OCI-LY3 (cell line): ENCODE measurements at regions not wholly inside any gene's neighbourhood (a gene's known extent, or its start where the extent isn't known, plus 50 kb on each side); places are given as distances from the start of the nearest gene placed in this dataset.
"Not testable (repeated sequence)": the region's sequence is repeated elsewhere in the genome, so short reads cannot be mapped to it uniquely, and the experiment has no call there.

Experiments used
- H2AFZ ChIP-seq: fragments of 200-600, 300-600 bp; shearing (Covaris generic); 2 replicates; pipeline ENCODE4 v1.6.0; 2014; ENCODE audit warnings: antibody characterized with exemption, low read depth, low read length
- H3K27ac ChIP-seq: fragments of 200-600, 300-600 bp; sonication (generic); 2 replicates; pipeline ENCODE4 v1.5.1; 2014; ENCODE audit warnings: mild to moderate bottlenecking, low read length, moderate library complexity, mixed read lengths
- H3K27me3 ChIP-seq: fragments of 200-600, 300-600 bp; sonication (generic); 2 replicates; pipeline ENCODE4 v1.6.1; 2014; ENCODE audit warnings: low read depth, low read length, mixed read lengths
- H3K36me3 ChIP-seq: fragments of 200-600, 300-600 bp; sonication (generic); replicated peaks from 2 replicates; pipeline ENCODE3; 2014; ENCODE audit warnings: low read depth, low read length, mixed read lengths
- H3K4me1 ChIP-seq: fragments of 300-600, 200-600 bp; sonication (generic); 2 replicates; pipeline ENCODE4 v1.6.1; 2014; ENCODE audit warnings: low read length, mixed read lengths
- H3K4me2 ChIP-seq: fragments of 200-600, 300-600 bp; sonication (generic); 2 replicates; pipeline ENCODE4 v1.6.1; 2014; ENCODE audit warnings: low read length, mixed read lengths
- H3K4me3 ChIP-seq: fragments of 300-600, 200-600 bp; sonication (generic); 2 replicates; pipeline ENCODE4 v1.5.1; 2014; ENCODE audit warnings: antibody characterized with exemption, mild to moderate bottlenecking, low read length, moderate library complexity
- H3K79me2 ChIP-seq: fragments of 300-600, 200-600 bp; shearing (Covaris generic); 2 replicates; pipeline ENCODE4 v1.6.1; 2014; ENCODE audit warnings: mild to moderate bottlenecking, low read length, mixed read lengths
- H3K9ac ChIP-seq: fragments of 300-600, 200-600 bp; shearing (Covaris generic); 2 replicates; pipeline ENCODE4 v1.6.0; 2014; ENCODE audit warnings: mild to moderate bottlenecking, low read length, moderate library complexity
- H3K9me3 ChIP-seq: fragments of 200-600, 300-600 bp; shearing (Covaris generic); 2 replicates; pipeline ENCODE4 v1.6.1; 2014; ENCODE audit warnings: low read length, mixed read lengths; ENCODE audit not compliant: insufficient read depth
- H4K20me1 ChIP-seq: fragments of 200-600, 300-600 bp; sonication (generic); 2 replicates; pipeline ENCODE4 v1.6.1; 2016; ENCODE audit warnings: low read length, mixed read lengths; ENCODE audit not compliant: insufficient read depth
- CTCF ChIP-seq: fragments of 200-600, 300-600 bp; sonication (generic); IDR thresholded peaks from 2 replicates; pipeline ENCODE4 v1.5.1; 2014; ENCODE audit warnings: antibody characterized with exemption, low read length, low read depth
- EZH2phosphoT487 ChIP-seq: fragments of 200-600 bp; shearing (Covaris generic); IDR thresholded peaks from 2 replicates; pipeline ENCODE4 v1.6.1; 2018; ENCODE audit warnings: antibody characterized with exemption, mixed run types, low read depth

DNA sequence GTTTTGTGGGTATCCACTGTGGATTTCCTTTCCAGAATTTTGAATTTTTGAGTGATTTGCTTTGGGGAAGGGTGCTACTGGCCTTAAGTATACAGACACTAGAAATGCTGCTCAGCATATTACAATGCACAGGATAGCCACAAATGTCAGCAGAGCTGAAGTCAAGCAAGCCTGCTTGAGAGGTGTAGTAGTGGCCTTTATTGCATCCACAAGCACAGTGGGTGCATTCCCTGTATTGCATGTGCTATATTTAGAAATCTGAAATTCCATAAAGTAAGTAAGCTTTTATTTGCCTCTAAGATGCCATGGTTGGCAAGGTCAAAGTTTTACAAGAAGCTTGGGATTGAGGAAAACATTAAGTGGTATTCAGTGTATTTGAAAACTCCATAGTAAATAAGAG is 79.5 kb upstream of the ZNF91 start:
- H4K20me1 ChIP-seq = no peaks in the 10 kb centered on the region
- H3K4me1 ChIP-seq = no peaks in the 10 kb centered on the region
- no peaks in the 10 kb centered on the region for H3K27me3 ChIP-seq
- no peaks in the 10 kb centered on the region for H3K36me3 ChIP-seq
- no peak overlapping the region for H3K4me3 ChIP-seq
- no peak overlapping the region for H3K9ac ChIP-seq
- H3K79me2 ChIP-seq = no peaks in the 10 kb centered on the region
- peaks cover 2% of the 10 kb centered on the region; the same call in 1 of the 2 replicates for H3K9me3 ChIP-seq
- H2AFZ ChIP-seq = no peak overlapping the region
- no peak for TF ChIP-seq EZH2phosphoT487
- no peak for TF ChIP-seq CTCF
- no peak overlapping the region for H3K4me2 ChIP-seq
- H3K27ac ChIP-seq = no peak overlapping the region

- H3K4me2 ChIP-seq = no peak overlapping the region
- H3K4me3 ChIP-seq = no peak overlapping the region
- H3K9me3 ChIP-seq = peaks cover 2% of the 10 kb centered on the region; the same call in 1 of the 2 replicates
- H3K36me3 ChIP-seq = no peaks in the 10 kb centered on the region
- no peaks in the 10 kb centered on the region for H3K79me2 ChIP-seq
- H2AFZ ChIP-seq = no peak overlapping the region
- H3K27me3 ChIP-seq = no peaks in the 10 kb centered on the region
- no peak overlapping the region for H3K27ac ChIP-seq
- no peak for TF ChIP-seq EZH2phosphoT487
- no peak for TF ChIP-seq CTCF
- H3K9ac ChIP-seq = no peak overlapping the region
- H4K20me1 ChIP-seq = no peaks in the 10 kb centered on the region
- no peaks in the 10 kb centered on the region for H3K4me1 ChIP-seq
These were observed 78.9 kb upstream of the ZNF91 start for GRCh38 chr19:23474172-23474571.

DNA sequence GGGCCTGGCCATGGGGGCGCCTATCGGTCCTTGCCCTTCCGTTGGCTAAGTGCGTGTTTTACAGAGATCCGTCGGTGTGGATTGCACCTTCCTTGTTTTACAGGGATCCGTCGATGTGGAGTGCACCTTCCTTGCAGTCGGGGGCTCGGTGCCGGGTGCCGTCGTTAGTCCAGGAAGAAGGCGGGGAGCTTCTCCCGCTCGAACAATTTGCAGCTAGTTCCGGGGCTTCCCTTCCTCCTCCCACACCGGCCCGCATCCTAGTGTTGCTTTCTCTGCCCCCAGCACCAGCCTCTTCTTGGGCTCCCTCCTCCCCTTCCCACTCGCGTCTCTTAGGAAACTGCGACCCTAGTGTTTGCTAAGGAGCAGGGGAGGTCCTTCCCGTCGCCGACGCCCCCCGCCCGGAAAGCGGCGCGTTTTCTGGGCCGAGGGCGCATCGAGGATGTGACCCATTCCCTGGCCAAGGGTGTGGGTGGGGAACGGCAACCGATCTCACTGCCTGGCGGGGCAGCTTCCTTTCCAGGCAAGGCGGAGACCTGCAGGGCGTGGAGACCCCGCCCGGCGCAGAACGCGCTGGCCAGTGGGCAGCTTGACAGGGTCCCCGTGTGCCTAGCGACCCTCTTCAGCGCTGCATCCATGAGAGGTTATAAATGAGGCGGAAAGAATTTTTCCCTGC is 75.7 kb upstream of the ZNF91 start:
- Histone ChIP-seq H3K4me2 (no peak overlapping the region), H3K4me3 (no peak overlapping the region), H3K9me3 (no peaks in the 10 kb centered on the region), H2AFZ (no peak overlapping the region), H3K27me3 (no peaks in the 10 kb centered on the region), H3K27ac (no peak overlapping the region), H3K9ac (no peak overlapping the region), H3K79me2 (no peaks in the 10 kb centered on the region), H3K36me3 (no peaks in the 10 kb centered on the region), H4K20me1 (no peaks in the 10 kb centered on the region), H3K4me1 (no peaks in the 10 kb centered on the region)
- no peak for TF ChIP-seq EZH2phosphoT487
- TF ChIP-seq CTCF = no peak

DNA sequence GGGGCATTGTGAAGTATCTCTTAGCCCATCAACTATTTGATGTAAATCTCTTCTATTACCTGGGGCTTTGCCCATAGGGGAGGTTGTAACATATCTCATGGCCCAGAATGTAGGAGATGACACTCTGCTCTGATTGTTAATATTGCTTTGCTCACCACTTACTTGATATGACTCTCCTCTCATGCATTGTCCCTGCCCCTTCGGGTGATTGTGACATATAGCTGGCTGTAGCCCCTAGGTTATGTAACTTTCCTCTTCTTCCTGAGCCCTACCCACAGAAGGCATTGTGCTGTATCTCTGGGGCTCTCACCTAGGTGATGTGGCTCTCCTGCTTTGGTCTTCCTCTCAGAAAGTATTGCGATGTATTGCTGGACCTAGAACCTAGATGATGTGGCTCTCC is 69.1 kb upstream of the ZNF91 start:
- H3K4me1 ChIP-seq, H3K9me3 ChIP-seq, H3K27ac ChIP-seq, H3K79me2 ChIP-seq, H4K20me1 ChIP-seq, H3K27me3 ChIP-seq, H2AFZ ChIP-seq, H3K4me3 ChIP-seq, H3K9ac ChIP-seq, H3K36me3 ChIP-seq, H3K4me2 ChIP-seq: not testable (repeated sequence)
